ENCODE measurements at regions not wholly inside any gene's neighbourhood (a gene's known extent, or its start where the extent isn't known, plus 50 kb on each side); places are given as distances from the start of the nearest gene placed in this dataset.

GRCh38 chr6:14728396-14729024 lies 517.4 kb upstream of the JARID2 start:
- Histone ChIP-seq H3K27me3 (ENCODE audit: insufficient read depth in 3 of 3, low read length in 2 of 3) (no peaks in the 10 kb centered on the region), H3K4me3 (no peak overlapping the region), H3K4me1 (no peaks in the 10 kb centered on the region), H3K9me3 (no peaks in the 10 kb centered on the region), H3K36me3 (ENCODE audit: insufficient read depth in 1 of 2, low read depth in 1 of 2) (no peaks in the 10 kb centered on the region), H3K27ac (no peak overlapping the region)
- 67 to 79% (median 70%) methylated on average over 10 of the region's 10 CpGs for WGBS, 3 donors
- no peak for TF ChIP-seq CTCF (IDR thresholded peaks at IDR 0.05)
- peak in 1 of 2 donors; percentile 57 for DNase-seq
- peak in 3 of 4 donors; percentile 34 to 54 (median 35) for ATAC-seq
- intact Hi-C loops (cut with DNase I): no loop called here

GRCh38 chr6:14729129-14729871 lies 516.6 kb upstream of the JARID2 start:
- 72 to 83% (median 82%) methylated on average over 13 of the region's 13 CpGs for WGBS, 3 donors
- no peak for TF ChIP-seq CTCF (IDR thresholded peaks at IDR 0.05)
- Histone ChIP-seq H3K36me3 (ENCODE audit: insufficient read depth in 1 of 2, low read depth in 1 of 2) (no peaks in the 10 kb centered on the region), H3K9me3 (no peaks in the 10 kb centered on the region), H3K4me3 (no peak overlapping the region), H3K27ac (no peak overlapping the region), H3K4me1 (no peaks in the 10 kb centered on the region), H3K27me3 (ENCODE audit: insufficient read depth in 3 of 3, low read length in 2 of 3) (no peaks in the 10 kb centered on the region)
- DNase-seq: no peak
- ATAC-seq: no peak
- intact Hi-C loops (cut with DNase I): no loop called here

GRCh38 chr6:14730654-14731053 lies 515.2 kb upstream of the JARID2 start:
- no peak for ATAC-seq
- H3K4me3 ChIP-seq: no peak overlapping the region
- H3K4me1 ChIP-seq: no peaks in the 10 kb centered on the region

GRCh38 chr6:14731611-14732010 lies 514.3 kb upstream of the JARID2 start:
- Histone ChIP-seq H3K4me3 (no peak overlapping the region), H3K36me3 (ENCODE audit: insufficient read depth in 1 of 2, low read depth in 1 of 2) (no peaks in the 10 kb centered on the region), H3K27ac (no peak overlapping the region), H3K27me3 (ENCODE audit: insufficient read depth in 3 of 3, low read length in 2 of 3) (no peaks in the 10 kb centered on the region), H3K9me3 (no peaks in the 10 kb centered on the region), H3K4me1 (no peaks in the 10 kb centered on the region)
- WGBS, 3 donors: 40 to 76% (median 67%) methylated on average over 1 of the region's 1 CpG
- intact Hi-C loops (cut with DNase I): no loop called here
- no peak for ATAC-seq
- no peak for DNase-seq
- no peak for TF ChIP-seq CTCF (IDR thresholded peaks at IDR 0.05)

More at GRCh38 chr6:14730654-14731053, 515.2 kb upstream of the JARID2 start:
- TF ChIP-seq CTCF (IDR thresholded peaks at IDR 0.05): no peak
- Histone ChIP-seq H3K9me3 (no peaks in the 10 kb centered on the region), H3K27me3 (ENCODE audit: insufficient read depth in 3 of 3, low read length in 2 of 3) (no peaks in the 10 kb centered on the region), H3K36me3 (ENCODE audit: insufficient read depth in 1 of 2, low read depth in 1 of 2) (no peaks in the 10 kb centered on the region), H3K27ac (no peak overlapping the region)
- intact Hi-C loops (cut with DNase I): no loop called here
- WGBS, 3 donors: 51 to 72% (median 61%) methylated on average over 9 of the region's 9 CpGs
- DNase-seq: no peak
